RWPE1 (cell line): ENCODE measurements at regions not wholly inside any gene's neighbourhood (a gene's known extent, or its start where the extent isn't known, plus 50 kb on each side); places are given as distances from the start of the nearest gene placed in this dataset.

Source experiments
- CTCF ChIA-PET: fragments of 350-600 bp; sonication (Branson Sonifier 250); formaldehyde crosslinking; extraction: SDS; loops from one replicate; lab custom pipeline; 2021; lab: Yijun Ruan, JAX
- POLR2A ChIA-PET: fragments of 400-600 bp; formaldehyde crosslinking; extraction: SDS; loops from one replicate; lab custom pipeline; 2020; ENCODE audit warnings: antibody characterized with exemption; ENCODE audit not compliant: low non-redundant PET; lab: Yijun Ruan, JAX
- DNase-seq: peaks from one replicate; pipeline ENCODE4 v3.0.0; 2012; ENCODE audit warnings: low spot score
- H3K27ac ChIP-seq: fragments of 450-650 bp; 2 replicates; pipeline ENCODE4 v1.5.1; 2017
- CTCF ChIP-seq: fragments of 450-650 bp; conservative IDR thresholded peaks from 2 replicates; pipeline ENCODE4 v1.5.1; 2017; ENCODE audit warnings: low read depth, mild to moderate bottlenecking

- DNase-seq, result peak; percentile 20
Measured at GRCh38 chr3:73868688-73869315, 244.1 kb upstream of the PDZRN3 start.

GRCh38 chr3:73867524-73867923 lies 242.8 kb upstream of the PDZRN3 start:
- ChIA-PET POLR2A (no interaction called here), CTCF (no interaction called here)
- no peak for DNase-seq
- H3K27ac ChIP-seq, result no peak overlapping the region
- TF ChIP-seq CTCF, result no peak

More at GRCh38 chr3:73868688-73869315, 244.1 kb upstream of the PDZRN3 start:
- TF ChIP-seq CTCF, result peak; percentile 71
- no peak overlapping the region for H3K27ac ChIP-seq
- ChIA-PET CTCF (interaction anchor here (0.7 kb wide), 2 partner anchors 357 to 708 kb away, joined by 3 read pairs; no protein-coding TSS in a partner anchor), POLR2A (no interaction called here)

- ChIA-PET POLR2A (no interaction called here), CTCF (no interaction called here)
- TF ChIP-seq CTCF, result no peak
- H3K27ac ChIP-seq, result no peak overlapping the region
- DNase-seq, result no peak
Measured at GRCh38 chr3:73866846-73867245, 242.1 kb upstream of the PDZRN3 start.

- H3K27ac ChIP-seq, result no peak overlapping the region
- ChIA-PET POLR2A (no interaction called here), CTCF (no interaction called here)
- DNase-seq, result no peak
- no peak for TF ChIP-seq CTCF
Measured at GRCh38 chr3:73863546-73864079, 238.9 kb upstream of the PDZRN3 start.

- ChIA-PET POLR2A (no interaction called here), CTCF (no interaction called here)
- no peak for TF ChIP-seq CTCF
- DNase-seq, result no peak
- H3K27ac ChIP-seq, result no peak overlapping the region
Measured at GRCh38 chr3:73855813-73856212, 231.1 kb upstream of the PDZRN3 start.

GRCh38 chr3:73848173-73848906 lies 223.6 kb upstream of the PDZRN3 start:
- CTCF ChIA-PET, result interaction anchor here (0.6 to 2.5 kb wide), 5 partner anchors 11 to 1105 kb away, joined by 3 to 20 read pairs (median 3); no protein-coding TSS in a partner anchor
- POLR2A ChIA-PET, result no interaction called here
- peak; percentile 23 for DNase-seq
- peak; percentile 73 for TF ChIP-seq CTCF
- H3K27ac ChIP-seq, result no peak overlapping the region
